Hepatocyte (in vitro differentiated cells): ENCODE measurements at regions not wholly inside any gene's neighbourhood (a gene's known extent, or its start where the extent isn't known, plus 50 kb on each side); places are given as distances from the start of the nearest gene placed in this dataset.

Source experiments
- DNase-seq: peaks from one replicate; pipeline ENCODE4 v3.0.0-alpha.2; 2016; ENCODE audit warnings: low spot score
- H2AFZ ChIP-seq: fragments of 200-600 bp; sonication (generic); 2 replicates; pipeline ENCODE4 v1.6.0; 2016; ENCODE audit warnings: antibody characterized with exemption, mild to moderate bottlenecking
- H3K27ac ChIP-seq: fragments of 200-600 bp; sonication (generic); 2 replicates; pipeline ENCODE4 v1.5.1; 2016; ENCODE audit warnings: mild to moderate bottlenecking
- H3K27me3 ChIP-seq: fragments of 200-600 bp; sonication (generic); 2 replicates; pipeline ENCODE4 v1.6.1; 2016
- H3K36me3 ChIP-seq: fragments of 200-600 bp; sonication (generic); replicated peaks from 2 replicates; pipeline ENCODE4 v1.5.1; 2016; ENCODE audit warnings: low read depth; ENCODE audit not compliant: insufficient read depth
- H3K4me1 ChIP-seq: fragments of 200-600 bp; sonication (generic); 2 replicates; pipeline ENCODE4 v1.5.1; 2016; ENCODE audit warnings: mild to moderate bottlenecking, moderate library complexity; ENCODE audit not compliant: insufficient read depth
- H3K4me2 ChIP-seq: fragments of 200-600 bp; sonication (generic); 2 replicates; pipeline ENCODE4 v1.6.0; 2016
- H3K4me3 ChIP-seq: fragments of 200-600 bp; sonication (generic); 2 replicates; pipeline ENCODE4 v1.5.1; 2016; ENCODE audit warnings: mild to moderate bottlenecking
- H3K79me2 ChIP-seq: fragments of 200-600 bp; sonication (generic); 2 replicates; pipeline ENCODE4 v1.6.0; 2017; ENCODE audit warnings: mild to moderate bottlenecking
- H3K9me2 ChIP-seq: fragments of 200-600 bp; sonication (generic); replicated peaks from 2 replicates; pipeline ENCODE4 v1.6.0; 2017; ENCODE audit warnings: mild to moderate bottlenecking; ENCODE audit not compliant: insufficient read depth
- H3K9me3 ChIP-seq: fragments of 200-600 bp; sonication (generic); 2 replicates; pipeline ENCODE4 v1.5.1; 2016; ENCODE audit warnings: low read depth, mild to moderate bottlenecking
- H4K20me1 ChIP-seq: fragments of 200-600 bp; sonication (generic); 2 replicates; pipeline ENCODE4 v1.6.0; 2016; ENCODE audit warnings: mild to moderate bottlenecking; ENCODE audit not compliant: insufficient read depth, poor library complexity, severe bottlenecking
- EZH2 ChIP-seq: fragments of 200-600 bp; sonication (generic); IDR thresholded peaks from 2 replicates; pipeline ENCODE4 v1.6.1; 2016; ENCODE audit warnings: antibody characterized with exemption, mild to moderate bottlenecking, borderline replicate concordance
- EZH2phosphoT487 ChIP-seq: fragments of 200-600 bp; sonication (generic); IDR thresholded peaks from one replicate; pipeline ENCODE4 v1.6.1; 2018; ENCODE audit warnings: antibody characterized with exemption, mild to moderate bottlenecking, low read depth, moderate library complexity; ENCODE audit not compliant: unreplicated experiment, severe bottlenecking
- WGBS: methylation state at CpG from one replicate; pipeline ENCODE4 v1.1.6; 2016; ENCODE audit warnings: low lambda C conversion rate; ENCODE audit errors: missing lambda C conversion rate; 5-methylcytosine and 5-hydroxymethylcytosine counted together
- TF ChIP-seq, protein P1 (sequence below): fragments of 200-600 bp; sonication (generic); IDR thresholded peaks from 2 replicates; pipeline ENCODE4 v1.5.1; 2016; ENCODE audit warnings: antibody characterized with exemption, mild to moderate bottlenecking; ENCODE audit not compliant: poor library complexity

DNA sequence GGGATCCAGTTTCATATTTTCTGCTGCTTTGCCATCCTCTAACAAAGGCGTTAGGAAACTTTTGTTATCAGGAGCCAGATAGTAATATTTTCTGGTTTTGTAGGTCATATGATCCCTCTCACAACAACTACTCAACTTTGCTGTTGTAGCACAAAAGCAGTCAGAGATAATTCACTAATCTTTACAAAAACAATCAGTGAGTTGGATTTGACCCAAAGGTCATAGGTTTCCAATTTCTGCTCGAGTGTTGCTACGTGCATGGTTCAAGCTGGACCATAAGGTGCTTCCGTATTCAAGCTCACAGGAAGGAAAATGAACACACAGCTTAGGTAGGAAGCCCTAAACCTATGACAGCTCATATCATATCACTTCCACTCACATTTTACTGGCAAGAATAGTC lies 92.4 kb upstream of the SFMBT2 start:
- H3K27me3 ChIP-seq = no peaks in the 10 kb centered on the region
- H3K79me2 ChIP-seq = no peaks in the 10 kb centered on the region
- H3K36me3 ChIP-seq = no peaks in the 10 kb centered on the region
- WGBS = 54% methylated on average over 4 of the region's 4 CpGs
- H3K27ac ChIP-seq = no peak overlapping the region
- H2AFZ ChIP-seq = no peak overlapping the region
- no peak for DNase-seq
- H3K9me2 ChIP-seq = no peaks in the 10 kb centered on the region
- H4K20me1 ChIP-seq = no peaks in the 10 kb centered on the region
- no peak overlapping the region for H3K4me3 ChIP-seq
- no peaks in the 10 kb centered on the region for H3K9me3 ChIP-seq
- H3K4me2 ChIP-seq = no peak overlapping the region
- no peaks in the 10 kb centered on the region for H3K4me1 ChIP-seq
- TF ChIP-seq EZH2phosphoT487 = no peak

DNA sequence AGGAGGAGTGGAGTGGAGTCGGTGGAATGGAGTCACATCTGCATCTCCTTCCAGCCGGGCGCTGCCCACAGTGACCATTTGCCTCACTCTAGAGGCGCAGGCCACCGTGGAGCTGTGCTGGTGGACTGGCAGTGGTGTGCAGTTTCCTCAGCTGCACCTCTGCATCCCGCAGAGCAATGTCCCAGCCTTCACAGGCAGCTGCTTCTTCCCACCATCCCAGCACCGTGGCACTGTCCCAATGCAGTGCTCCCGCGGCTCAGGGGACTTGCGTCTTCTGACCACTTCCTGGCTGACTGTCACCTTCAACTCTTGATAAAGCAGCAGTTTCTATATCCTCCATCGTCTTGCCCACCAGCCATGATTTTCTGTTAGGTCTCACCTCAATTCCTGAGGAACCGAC lies 90.3 kb upstream of the SFMBT2 start:
- no peaks in the 10 kb centered on the region for H4K20me1 ChIP-seq
- 92% methylated on average over 12 of the region's 12 CpGs for WGBS
- no peaks in the 10 kb centered on the region for H3K9me3 ChIP-seq
- no peak for DNase-seq
- H3K27ac ChIP-seq = no peak overlapping the region
- no peaks in the 10 kb centered on the region for H3K9me2 ChIP-seq
- no peaks in the 10 kb centered on the region for H3K79me2 ChIP-seq
- no peaks in the 10 kb centered on the region for H3K27me3 ChIP-seq
- no peak overlapping the region for H2AFZ ChIP-seq
- no peak for TF ChIP-seq EZH2
- H3K4me3 ChIP-seq = no peak overlapping the region
- no peaks in the 10 kb centered on the region for H3K4me1 ChIP-seq
- no peak overlapping the region for H3K4me2 ChIP-seq
- H3K36me3 ChIP-seq = no peaks in the 10 kb centered on the region

DNA sequence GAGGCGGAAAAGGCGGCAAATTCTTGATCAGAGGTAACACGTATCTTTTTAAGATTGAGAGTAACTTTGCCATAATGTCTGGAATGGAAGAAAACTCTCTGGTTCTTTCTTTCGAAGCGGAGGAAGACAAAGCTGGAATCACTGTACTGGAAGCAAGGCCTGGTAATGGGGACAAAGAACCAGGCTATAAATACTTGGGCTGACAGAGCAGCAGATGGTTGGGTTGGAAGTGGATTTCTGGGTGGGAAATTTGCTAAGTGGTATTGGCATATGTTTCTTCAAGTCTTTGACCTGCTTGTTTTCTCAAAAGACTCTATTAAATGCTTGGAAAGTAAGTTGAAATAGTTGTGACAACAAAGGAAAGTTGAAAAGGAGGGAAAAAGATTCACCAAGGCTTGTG lies 87.3 kb upstream of the SFMBT2 start:
- 97% methylated on average over 5 of the region's 5 CpGs for WGBS
- H3K4me2 ChIP-seq = no peak overlapping the region
- no peak for TF ChIP-seq EZH2
- TF ChIP-seq EZH2phosphoT487 = no peak
- TF ChIP-seq, protein P1, sequence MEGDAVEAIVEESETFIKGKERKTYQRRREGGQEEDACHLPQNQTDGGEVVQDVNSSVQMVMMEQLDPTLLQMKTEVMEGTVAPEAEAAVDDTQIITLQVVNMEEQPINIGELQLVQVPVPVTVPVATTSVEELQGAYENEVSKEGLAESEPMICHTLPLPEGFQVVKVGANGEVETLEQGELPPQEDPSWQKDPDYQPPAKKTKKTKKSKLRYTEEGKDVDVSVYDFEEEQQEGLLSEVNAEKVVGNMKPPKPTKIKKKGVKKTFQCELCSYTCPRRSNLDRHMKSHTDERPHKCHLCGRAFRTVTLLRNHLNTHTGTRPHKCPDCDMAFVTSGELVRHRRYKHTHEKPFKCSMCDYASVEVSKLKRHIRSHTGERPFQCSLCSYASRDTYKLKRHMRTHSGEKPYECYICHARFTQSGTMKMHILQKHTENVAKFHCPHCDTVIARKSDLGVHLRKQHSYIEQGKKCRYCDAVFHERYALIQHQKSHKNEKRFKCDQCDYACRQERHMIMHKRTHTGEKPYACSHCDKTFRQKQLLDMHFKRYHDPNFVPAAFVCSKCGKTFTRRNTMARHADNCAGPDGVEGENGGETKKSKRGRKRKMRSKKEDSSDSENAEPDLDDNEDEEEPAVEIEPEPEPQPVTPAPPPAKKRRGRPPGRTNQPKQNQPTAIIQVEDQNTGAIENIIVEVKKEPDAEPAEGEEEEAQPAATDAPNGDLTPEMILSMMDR = no peak

DNA sequence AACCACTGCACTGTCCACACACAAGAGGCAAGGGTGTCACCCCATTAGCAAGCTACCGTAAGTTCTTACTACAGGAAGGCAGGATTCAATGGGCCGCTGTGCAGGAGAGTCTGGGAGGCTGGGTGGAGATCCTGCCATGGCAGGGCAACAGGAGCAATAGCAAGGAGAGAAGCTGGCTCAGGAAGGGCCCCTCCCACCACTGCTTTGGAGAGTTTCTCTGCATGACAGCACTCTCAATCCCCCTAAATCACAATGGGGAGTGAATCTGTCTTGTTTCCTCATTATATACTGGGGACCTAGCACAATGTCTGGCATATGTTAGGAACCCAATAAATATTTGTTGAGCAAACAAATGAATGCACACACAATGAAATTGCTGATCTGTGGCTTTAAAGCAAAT lies 83.2 kb upstream of the SFMBT2 start:
- Histone ChIP-seq H3K36me3 (no peaks in the 10 kb centered on the region), H3K4me1 (peaks cover 3% of the 10 kb centered on the region), H3K4me3 (no peak overlapping the region), H3K79me2 (no peaks in the 10 kb centered on the region), H3K27ac (no peak overlapping the region), H3K9me3 (no peaks in the 10 kb centered on the region), H4K20me1 (no peaks in the 10 kb centered on the region), H3K4me2 (no peak overlapping the region), H2AFZ (no peak overlapping the region), H3K27me3 (no peaks in the 10 kb centered on the region), H3K9me2 (no peaks in the 10 kb centered on the region)
- TF ChIP-seq EZH2 (no peak), EZH2phosphoT487 (no peak)
- TF ChIP-seq, protein P1 = no peak
- 67% methylated on average over 2 of the region's 2 CpGs for WGBS
- no peak for DNase-seq

More for the DNA sequence above, 87.3 kb upstream of the SFMBT2 start:
- no peak for DNase-seq
- H3K4me3 ChIP-seq = no peak overlapping the region
- no peaks in the 10 kb centered on the region for H3K79me2 ChIP-seq
- H3K9me3 ChIP-seq = no peaks in the 10 kb centered on the region
- no peaks in the 10 kb centered on the region for H4K20me1 ChIP-seq
- no peaks in the 10 kb centered on the region for H3K9me2 ChIP-seq
- no peak overlapping the region for H2AFZ ChIP-seq
- H3K36me3 ChIP-seq = no peaks in the 10 kb centered on the region
- H3K27ac ChIP-seq = no peak overlapping the region
- H3K4me1 ChIP-seq = no peaks in the 10 kb centered on the region
- no peaks in the 10 kb centered on the region for H3K27me3 ChIP-seq
